HepG2 (cell line): ENCODE measurements at regions not wholly inside any gene's neighbourhood (a gene's known extent, or its start where the extent isn't known, plus 50 kb on each side); places are given as distances from the start of the nearest gene placed in this dataset.
A peak's percentile ranks its signal among the peaks of the same experiment; 100 is the strongest.

Experiments
- ATAC-seq: fragments of 200-7000 bp; cut with Tn5 transposase; 3 replicates; pipeline ENCODE4 v1.9.1; 2020; ENCODE audit warnings: mild to moderate bottlenecking, moderate library complexity
- BruUV-seq: library from RNA; stranded (reverse); fragments of 400-500 nt; replicated peaks from 2 replicates; lab custom pipeline; 2021; lab: Mats Ljungman, UMichigan
- CTCF ChIA-PET: fragments of 300-600 bp; formaldehyde crosslinking; extraction: SDS; loops from one replicate; lab custom pipeline; 2021; ENCODE audit warnings: low total read pairs, inconsistent platforms, low intra/inter-chr PET ratio; lab: Yijun Ruan, JAX
- POLR2A ChIA-PET: fragments of 350-600 bp; sonication (Branson Sonifier 250); formaldehyde crosslinking; loops from one replicate; lab custom pipeline; 2020; ENCODE audit warnings: antibody characterized with exemption, inconsistent platforms; lab: Yijun Ruan, JAX
- DNase-seq: peaks from one replicate; pipeline ENCODE4 v3.0.0-alpha.2; 2015; ENCODE audit warnings: low spot score
- FAIRE-seq: peaks from 3 replicates; lab custom pipeline; 2011; peaks lifted over from hg19 to GRCh38; lab: Jason Lieb, UNC
- H2AFZ ChIP-seq: one replicate; pipeline ENCODE4 v1.6.1; 2011; ENCODE audit warnings: low read length, inconsistent platforms
- H3K27ac ChIP-seq: fragments of 300-600 bp; 3 replicates; pipeline ENCODE4 v1.8.0; 2011; ENCODE audit warnings: mixed run types, mild to moderate bottlenecking, mixed read lengths, low read length, inconsistent platforms; ENCODE audit not compliant: insufficient read depth; ENCODE audit errors: extremely low read length
- H3K27me3 ChIP-seq, 2 experiments: fragments of 200-600 bp in 1 of 2; 2 replicates in 1 of 2; 3 replicates in 1 of 2; pipeline versions ENCODE4 v1.6.0 to v1.8.0; 2011; ENCODE audit warnings: low read length in 2 of 2, mild to moderate bottlenecking in 2 of 2, moderate library complexity in 2 of 2, inconsistent platforms in 1 of 2; ENCODE audit not compliant: insufficient read depth in 2 of 2, control insufficient read depth in 1 of 2
- H3K36me3 ChIP-seq, 2 experiments: fragments of 200-600 bp in 1 of 2; replicated peaks in 1 of 2; 2 replicates in 1 of 2; 3 replicates in 1 of 2; pipeline versions ENCODE4 v1.5.1 to v1.8.0; 2011; ENCODE audit warnings: low read length in 2 of 2, inconsistent platforms in 1 of 2; ENCODE audit not compliant: insufficient read depth in 2 of 2, control insufficient read depth in 1 of 2
- H3K4me1 ChIP-seq: 2 replicates; pipeline ENCODE4 v1.5.1; 2012; ENCODE audit warnings: low read length, inconsistent platforms; ENCODE audit not compliant: insufficient read depth
- H3K4me2 ChIP-seq: 2 replicates; pipeline ENCODE4 v1.6.0; 2011; ENCODE audit warnings: low read depth, low read length, inconsistent platforms
- H3K4me3 ChIP-seq, 3 experiments: fragments of 200-600 bp in 1 of 3; sonication (generic), shearing (Covaris generic) in 1 of 3; replicated peaks in 1 of 3; 2 replicates each; pipeline ENCODE4 v1.5.1; 2011 to 2016; ENCODE audit warnings: low read length in 3 of 3, inconsistent platforms in 2 of 3, low read depth in 2 of 3, mild to moderate bottlenecking in 2 of 3, control low read depth in 1 of 3, mixed read lengths in 1 of 3; ENCODE audit not compliant: insufficient read depth in 1 of 3
- H3K79me2 ChIP-seq: one replicate; pipeline ENCODE4 v1.6.1; 2011; ENCODE audit warnings: low read length, inconsistent platforms; ENCODE audit not compliant: insufficient read depth
- H3K9ac ChIP-seq: 2 replicates; pipeline ENCODE4 v1.6.0; 2011; ENCODE audit warnings: mild to moderate bottlenecking, low read depth, low read length, inconsistent platforms; ENCODE audit not compliant: insufficient read depth
- H3K9me3 ChIP-seq: 2 replicates; pipeline ENCODE4 v1.5.1; 2012; ENCODE audit warnings: mild to moderate bottlenecking, low read length
- H4K20me1 ChIP-seq: 2 replicates; pipeline ENCODE4 v1.6.0; 2011; ENCODE audit warnings: inconsistent platforms, mild to moderate bottlenecking, low read length, moderate library complexity; ENCODE audit not compliant: insufficient read depth
- E2F1 ChIP-seq: sonication (generic); formaldehyde crosslinking; IDR thresholded peaks from 2 replicates; pipeline ENCODE4 v1.5.0; 2020; ENCODE audit warnings: missing genetic modification reagents
- EHMT2 ChIP-seq: fragments of 200-600 bp; sonication (generic); IDR thresholded peaks from 2 replicates; pipeline ENCODE4 v1.7.0; 2017; ENCODE audit warnings: antibody characterized with exemption, low read depth, low read length, borderline replicate concordance
- GATAD2A ChIP-seq: IDR thresholded peaks from 2 replicates; pipeline ENCODE4 v1.6.1; 2016
- LCORL ChIP-seq, 2 experiments: fragments of 450-650 bp in 1 of 2; sonication (generic) in 1 of 2; formaldehyde crosslinking in 1 of 2; IDR thresholded peaks; 2 replicates each; pipeline versions ENCODE4 v1.5.0 to v1.6.1; 2017 to 2020; ENCODE audit warnings: antibody characterized with exemption in 1 of 2, missing genetic modification reagents in 1 of 2
- MATR3 ChIP-seq: sonication (generic); formaldehyde crosslinking; IDR thresholded peaks from 2 replicates; pipeline ENCODE4 v1.4.0; 2020; ENCODE audit warnings: missing genetic modification reagents
- MIXL1 ChIP-seq: IDR thresholded peaks from 2 replicates; pipeline ENCODE4 v1.6.1; 2016
- PRMT3 ChIP-seq: sonication (generic); formaldehyde crosslinking; IDR thresholded peaks from 2 replicates; pipeline ENCODE4 v1.8.1; 2022; ENCODE audit warnings: low read depth, mild to moderate bottlenecking, moderate library complexity, missing genetic modification reagents, borderline replicate concordance
- RAD21 ChIP-seq: fragments of 450-650 bp; formaldehyde crosslinking; IDR thresholded peaks from 2 replicates; pipeline ENCODE4 v1.5.0; 2020; ENCODE audit warnings: mild to moderate bottlenecking
- SIN3B ChIP-seq: fragments of 150-350 bp; IDR thresholded peaks from 2 replicates; pipeline ENCODE4 v1.6.1; 2014; ENCODE audit warnings: low read length
- SMC3 ChIP-seq: IDR thresholded peaks from 2 replicates; pipeline ENCODE4 v1.6.1; 2011; ENCODE audit warnings: low read length, improper control_type of control experiment
- STAG1 ChIP-seq: sonication (generic); formaldehyde crosslinking; IDR thresholded peaks from 2 replicates; pipeline ENCODE4 v1.4.0; 2020; ENCODE audit warnings: missing genetic modification reagents
- TEAD3 ChIP-seq: optimal IDR thresholded peaks from 2 replicates; pipeline ENCODE3; 2016; ENCODE audit warnings: borderline replicate concordance
- WGBS: methylation state at CpG from one replicate; pipeline ENCODE4 v1.1.6; 2017; ENCODE audit warnings: low lambda C conversion rate; 5-methylcytosine and 5-hydroxymethylcytosine counted together
- in situ Hi-C: cut with HindIII; loops from 2 replicates; pipeline ENCODE4 v1.10.0; 2017; ENCODE audit warnings: low pct_unique_long_range_greater_than_20kb; ENCODE audit not compliant: extremely low pct_ligation_motif_present
- intact Hi-C: fragments of 100-400 bp; cut with micrococcal nuclease; formaldehyde crosslinking; loops from one replicate; pipeline ENCODE4 v1.10.0; 2022; ENCODE audit not compliant: unreplicated experiment
- TF ChIP-seq, protein P1 (sequence below): sonication (generic); formaldehyde crosslinking; IDR thresholded peaks from 2 replicates; pipeline ENCODE4 v1.9.0; 2021; ENCODE audit warnings: missing genetic modification reagents, borderline replicate concordance
- TF ChIP-seq, protein P2 (sequence below): IDR thresholded peaks from 2 replicates; pipeline ENCODE4 v1.6.1; 2018; ENCODE audit warnings: missing genetic modification reagents, mild to moderate bottlenecking, missing compliant biosample characterization
- TF ChIP-seq, protein P3 (sequence below): sonication (generic); formaldehyde crosslinking; IDR thresholded peaks from 2 replicates; pipeline ENCODE4 v1.8.0; 2022; ENCODE audit warnings: missing genetic modification reagents, mild to moderate bottlenecking, inconsistent platforms, borderline replicate concordance

GRCh38 chr9:82606492-82607382 lies 456.2 kb downstream of the RASEF start:
- ChIA-PET POLR2A (interaction anchor here (1.4 to 1.5 kb wide), 2 partner anchors 46 to 920 kb away, joined by 3 to 4 read pairs; no protein-coding TSS in a partner anchor), CTCF (interaction anchor here (2.0 kb wide), 2 partner anchors 57 to 74 kb away, joined by 6 to 20 read pairs; no protein-coding TSS in a partner anchor)
- Histone ChIP-seq H3K27ac (peak overlapping the region; percentile 24), H3K27me3 (no peaks in the 10 kb centered on the region), H3K4me3 (no peak overlapping the region; a peak in 1 of 6 replicates), H3K9me3 (no peaks in the 10 kb centered on the region), H2AFZ (no peak overlapping the region), H3K4me1 (peaks cover 55% of the 10 kb centered on the region), H4K20me1 (no peaks in the 10 kb centered on the region), H3K36me3 (no peaks in the 10 kb centered on the region), H3K4me2 (peak overlapping the region; percentile 51; the same call in 1 of the 2 replicates), H3K79me2 (no peaks in the 10 kb centered on the region), H3K9ac (no peak overlapping the region)
- ATAC-seq (peak; percentile 91), FAIRE-seq (peak; percentile 64), DNase-seq (peak; percentile 69)
- 26% methylated on average over 7 of the region's 7 CpGs for WGBS
- BruUV-seq, result no TSS peak
- in situ Hi-C loops (no loop called here), intact Hi-C loops (loop anchor here (1.0 to 10.0 kb wide), 6 partner anchors 57 to 1084 kb away; no protein-coding TSS in a partner anchor)
- peak; percentile 35; the same call in 1 of the 2 replicates for TF ChIP-seq MIXL1
- no peak for TF ChIP-seq MATR3 (CRISPR knock-in tag)
- 0 out of 2 replicates have a peak, but pooled peaks have one; percentile 35 for TF ChIP-seq SIN3B
- TF ChIP-seq EHMT2, result peak; percentile 47; the same call in 1 of the 2 replicates
- TF ChIP-seq GATAD2A (CRISPR knock-in tag), result 0 out of 2 replicates have a peak, but pooled peaks have one; percentile 12
- TF ChIP-seq LCORL (IDR thresholded peaks at IDR 0.05), result no peak
- peak; percentile 25; the same call in 1 of the 2 replicates for TF ChIP-seq LCORL (CRISPR knock-in tag; IDR thresholded peaks at IDR 0.05)
- TF ChIP-seq RAD21 (CRISPR knock-in tag), result peak; percentile 76
- TF ChIP-seq TEAD3 (CRISPR knock-in tag), result peak; percentile 74
- TF ChIP-seq, protein P1, sequence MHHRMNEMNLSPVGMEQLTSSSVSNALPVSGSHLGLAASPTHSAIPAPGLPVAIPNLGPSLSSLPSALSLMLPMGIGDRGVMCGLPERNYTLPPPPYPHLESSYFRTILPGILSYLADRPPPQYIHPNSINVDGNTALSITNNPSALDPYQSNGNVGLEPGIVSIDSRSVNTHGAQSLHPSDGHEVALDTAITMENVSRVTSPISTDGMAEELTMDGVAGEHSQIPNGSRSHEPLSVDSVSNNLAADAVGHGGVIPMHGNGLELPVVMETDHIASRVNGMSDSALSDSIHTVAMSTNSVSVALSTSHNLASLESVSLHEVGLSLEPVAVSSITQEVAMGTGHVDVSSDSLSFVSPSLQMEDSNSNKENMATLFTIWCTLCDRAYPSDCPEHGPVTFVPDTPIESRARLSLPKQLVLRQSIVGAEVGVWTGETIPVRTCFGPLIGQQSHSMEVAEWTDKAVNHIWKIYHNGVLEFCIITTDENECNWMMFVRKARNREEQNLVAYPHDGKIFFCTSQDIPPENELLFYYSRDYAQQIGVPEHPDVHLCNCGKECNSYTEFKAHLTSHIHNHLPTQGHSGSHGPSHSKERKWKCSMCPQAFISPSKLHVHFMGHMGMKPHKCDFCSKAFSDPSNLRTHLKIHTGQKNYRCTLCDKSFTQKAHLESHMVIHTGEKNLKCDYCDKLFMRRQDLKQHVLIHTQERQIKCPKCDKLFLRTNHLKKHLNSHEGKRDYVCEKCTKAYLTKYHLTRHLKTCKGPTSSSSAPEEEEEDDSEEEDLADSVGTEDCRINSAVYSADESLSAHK (CRISPR knock-in tag), result no peak
- no peak for TF ChIP-seq PRMT3
- TF ChIP-seq E2F1, result no peak
- TF ChIP-seq SMC3, result peak; percentile 91
- peak; percentile 94 for TF ChIP-seq STAG1
- TF ChIP-seq, protein P2, sequence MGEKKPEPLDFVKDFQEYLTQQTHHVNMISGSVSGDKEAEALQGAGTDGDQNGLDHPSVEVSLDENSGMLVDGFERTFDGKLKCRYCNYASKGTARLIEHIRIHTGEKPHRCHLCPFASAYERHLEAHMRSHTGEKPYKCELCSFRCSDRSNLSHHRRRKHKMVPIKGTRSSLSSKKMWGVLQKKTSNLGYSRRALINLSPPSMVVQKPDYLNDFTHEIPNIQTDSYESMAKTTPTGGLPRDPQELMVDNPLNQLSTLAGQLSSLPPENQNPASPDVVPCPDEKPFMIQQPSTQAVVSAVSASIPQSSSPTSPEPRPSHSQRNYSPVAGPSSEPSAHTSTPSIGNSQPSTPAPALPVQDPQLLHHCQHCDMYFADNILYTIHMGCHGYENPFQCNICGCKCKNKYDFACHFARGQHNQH (CRISPR knock-in tag), result 0 out of 2 replicates have a peak, but pooled peaks have one; percentile 20
- TF ChIP-seq, protein P3, sequence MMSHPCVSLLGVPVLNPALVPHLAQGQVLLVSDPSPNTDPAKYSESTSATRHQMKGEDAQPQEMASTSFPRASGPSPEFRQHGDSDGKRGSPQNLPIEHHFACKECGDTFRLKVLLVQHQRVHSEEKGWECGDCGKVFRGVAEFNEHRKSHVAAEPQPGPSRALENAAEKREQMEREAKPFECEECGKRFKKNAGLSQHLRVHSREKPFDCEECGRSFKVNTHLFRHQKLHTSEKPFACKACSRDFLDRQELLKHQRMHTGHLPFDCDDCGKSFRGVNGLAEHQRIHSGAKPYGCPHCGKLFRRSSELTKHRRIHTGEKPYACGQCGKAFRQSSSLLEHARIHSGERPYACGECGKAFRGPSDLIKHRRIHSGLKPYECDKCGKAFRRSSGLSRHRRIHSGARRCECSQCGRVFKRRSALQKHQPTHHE (CRISPR knock-in tag), result no peak
